ENCODE measurements at regions not wholly inside any gene's neighbourhood (a gene's known extent, or its start where the extent isn't known, plus 50 kb on each side); places are given as distances from the start of the nearest gene placed in this dataset.

GRCh38 chr2:10188211-10188610, 65.7 kb downstream of the RRM2 start:
- TF ChIP-seq SPI1 (IDR thresholded peaks at IDR 0.05; ENCODE audit: low read depth, low read length) (no peak), TAF1 (IDR thresholded peaks at IDR 0.05; ENCODE audit: low read depth, low read length) (no peak)
